HG02943 (cell line): ENCODE measurements at regions not wholly inside any gene's neighbourhood (a gene's known extent, or its start where the extent isn't known, plus 50 kb on each side); places are given as distances from the start of the nearest gene placed in this dataset.
"Not testable (repeated sequence)": the region's sequence is repeated elsewhere in the genome, so short reads cannot be mapped to it uniquely, and the experiment has no call there.

Experiments used
- ATAC-seq: cut with Tn5 transposase; IDR thresholded peaks from one replicate; pipeline ENCODE4 v1.9.1; 2021; ENCODE audit warnings: mild to moderate bottlenecking, low read depth, moderate library complexity; ENCODE audit not compliant: unreplicated experiment

DNA sequence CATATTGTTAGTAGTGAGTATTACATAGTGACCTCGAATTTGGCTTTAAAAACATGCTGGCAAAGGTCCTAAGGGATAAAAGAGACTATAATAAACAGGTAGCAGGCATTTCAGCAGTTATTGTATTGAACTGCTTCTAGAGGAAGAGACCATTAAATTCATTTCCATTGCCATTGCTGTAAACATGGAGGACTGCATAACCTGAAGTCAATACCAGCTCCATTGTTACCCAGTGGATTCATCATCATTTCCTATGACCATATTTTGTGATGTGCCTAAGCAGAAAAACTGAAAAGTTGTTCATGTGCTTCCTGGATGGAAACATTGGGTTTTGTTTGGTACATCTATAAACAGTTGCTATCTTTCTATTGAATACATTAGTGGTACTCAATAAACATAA lies 482.5 kb upstream of the UBE2E2 start:
- no peak for ATAC-seq

DNA sequence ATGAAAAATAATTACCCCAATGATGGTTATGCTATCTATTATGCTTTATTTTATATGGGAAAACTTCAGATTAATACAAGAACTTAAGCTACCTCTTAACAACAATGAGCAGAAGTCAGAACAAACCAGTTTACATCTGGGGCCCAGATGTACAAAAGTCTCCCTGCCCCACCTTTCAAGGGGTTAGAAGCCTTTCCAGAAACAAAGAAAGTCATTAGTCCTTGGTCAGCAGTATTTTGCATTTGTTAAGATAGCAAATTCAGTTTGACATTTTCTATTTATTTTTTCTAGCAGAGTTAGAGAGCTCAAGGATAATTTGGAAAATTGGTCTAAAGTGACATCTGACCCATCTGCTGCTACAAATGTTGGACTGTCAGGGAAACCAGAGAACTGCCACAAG lies 478.7 kb upstream of the UBE2E2 start:
- ATAC-seq: no peak

DNA sequence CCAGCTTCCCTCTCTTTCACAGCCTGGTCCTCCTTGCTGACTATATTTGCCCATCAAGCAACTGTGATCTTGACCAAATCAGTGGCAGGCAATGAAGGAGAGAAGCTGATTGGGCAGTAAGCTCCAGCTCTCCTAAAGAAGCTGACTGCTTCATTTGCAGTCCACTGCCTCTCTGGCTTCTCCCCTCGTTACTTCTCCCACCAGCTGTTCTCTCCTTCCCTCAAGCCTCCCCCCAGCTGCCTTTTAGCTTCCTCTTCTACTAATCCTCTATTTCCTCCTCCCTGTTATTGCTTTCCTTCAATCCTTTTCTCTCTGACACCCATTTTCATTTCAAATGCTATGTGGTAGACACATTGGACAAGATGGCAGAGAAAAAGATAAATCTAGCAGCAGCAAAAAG lies 474.7 kb upstream of the UBE2E2 start:
- no peak for ATAC-seq

DNA sequence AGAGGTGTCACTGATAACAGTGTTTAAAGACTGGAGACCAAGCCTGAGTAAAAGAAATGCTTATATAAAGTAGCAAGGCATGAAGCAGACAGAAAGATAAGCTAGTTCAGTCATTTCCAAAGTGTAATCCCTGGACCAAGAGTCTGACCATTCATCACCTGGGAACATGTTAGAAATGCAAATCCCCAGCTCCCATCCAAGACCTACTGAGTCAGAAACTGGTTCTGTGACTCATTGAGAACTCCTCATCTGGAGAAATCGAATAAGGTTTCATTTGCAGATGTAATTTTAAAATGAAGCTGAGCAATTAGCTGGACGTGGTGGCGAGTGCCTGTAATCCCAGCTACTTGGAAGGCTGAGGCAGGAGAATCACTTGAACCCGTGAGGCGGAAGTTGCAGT lies 473.9 kb upstream of the UBE2E2 start:
- ATAC-seq: no peak

DNA sequence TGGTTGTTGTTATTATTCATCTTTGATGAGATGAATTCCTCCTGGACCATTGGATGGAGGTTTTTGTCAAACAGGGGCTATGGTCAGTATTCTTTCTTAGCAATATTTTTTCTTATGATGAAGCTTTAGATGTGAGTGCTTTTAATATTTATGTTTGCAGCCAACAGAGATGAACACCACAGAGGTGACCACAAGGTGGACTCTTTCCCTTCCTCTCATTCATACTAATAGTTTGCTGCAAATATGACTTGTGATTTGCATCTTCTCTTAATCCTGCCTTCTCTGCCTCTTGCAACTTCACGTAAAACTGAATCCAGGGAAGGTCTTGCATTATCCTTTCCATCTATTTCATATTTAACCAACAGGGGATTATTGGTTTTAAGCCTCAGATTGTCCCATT lies 473.1 kb upstream of the UBE2E2 start:
- ATAC-seq: no peak

DNA sequence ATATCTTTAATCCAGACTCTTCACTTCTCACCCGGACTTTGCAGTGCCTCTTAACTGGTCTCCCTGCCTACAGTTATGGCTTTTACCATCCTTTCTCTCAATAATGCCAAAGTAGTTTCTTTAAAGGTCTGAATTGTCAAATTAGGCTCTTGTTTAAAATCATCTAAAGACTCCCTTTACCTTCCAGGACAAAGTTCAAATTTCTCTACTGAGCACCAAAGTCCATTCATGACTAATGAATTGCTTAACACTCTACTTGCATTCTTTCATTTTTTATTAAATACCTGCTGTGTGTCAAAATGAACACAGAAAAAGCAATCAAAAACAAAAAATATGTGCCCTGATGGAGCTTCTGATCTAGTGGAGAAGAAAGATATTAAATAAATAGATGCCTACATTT lies 472.4 kb upstream of the UBE2E2 start:
- ATAC-seq: no peak

DNA sequence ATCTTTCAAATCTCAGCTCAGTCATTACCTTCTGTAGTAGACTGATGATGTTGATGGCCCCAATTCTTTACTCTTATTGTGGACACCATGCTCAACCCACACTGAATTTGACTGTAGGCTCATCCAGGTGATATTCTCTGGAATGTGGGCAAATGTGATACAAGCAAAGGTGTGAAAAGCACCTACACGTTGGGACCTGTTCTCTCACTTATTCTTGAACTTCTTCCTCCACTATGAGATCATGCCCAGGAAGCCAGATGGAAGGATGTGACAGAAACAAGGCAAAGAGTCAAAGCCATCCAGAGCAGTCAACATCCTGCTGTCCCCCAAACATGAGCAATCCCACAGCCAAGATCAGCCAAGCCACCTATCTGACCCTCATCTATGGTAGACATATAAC lies 471.2 kb upstream of the UBE2E2 start:
- ATAC-seq: no peak

DNA sequence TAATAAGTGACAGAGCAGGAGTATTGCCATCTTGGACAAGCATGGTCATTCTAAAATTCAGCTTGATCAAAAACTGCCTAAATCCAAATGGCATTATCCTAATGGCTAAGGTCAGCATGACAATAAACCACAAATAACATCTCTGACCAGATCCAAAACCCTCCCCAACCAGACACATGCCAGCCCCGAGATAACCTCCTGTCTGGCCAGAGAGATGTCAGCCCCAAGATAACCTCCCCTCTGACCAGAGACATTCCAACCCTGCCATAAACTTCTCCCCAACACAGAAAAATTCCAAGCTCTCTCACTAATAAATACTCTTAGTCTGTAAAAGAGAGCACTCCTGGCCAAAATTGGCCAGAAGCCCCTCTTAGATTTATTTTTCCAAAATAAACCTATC lies 470.5 kb upstream of the UBE2E2 start:
- no peak for ATAC-seq

DNA sequence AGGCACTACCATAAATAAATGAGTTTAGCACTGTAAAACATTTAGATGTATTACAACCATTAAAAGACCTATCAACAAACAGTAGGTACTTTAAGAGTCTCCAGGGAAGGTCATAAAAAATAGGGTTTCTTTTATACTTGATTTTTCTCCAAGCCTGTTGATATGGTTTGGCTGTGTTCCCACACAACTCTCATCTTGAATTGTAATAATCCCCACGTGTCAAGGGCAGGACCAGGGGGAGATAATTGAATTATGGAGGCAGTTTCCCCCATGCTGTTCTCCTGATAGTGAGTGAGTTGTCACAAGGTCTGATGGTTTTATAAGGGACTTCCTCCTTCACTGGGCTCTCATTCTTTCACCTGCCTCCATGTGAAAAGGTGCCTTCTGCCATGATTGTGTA lies 468.9 kb upstream of the UBE2E2 start:
- no peak for ATAC-seq

DNA sequence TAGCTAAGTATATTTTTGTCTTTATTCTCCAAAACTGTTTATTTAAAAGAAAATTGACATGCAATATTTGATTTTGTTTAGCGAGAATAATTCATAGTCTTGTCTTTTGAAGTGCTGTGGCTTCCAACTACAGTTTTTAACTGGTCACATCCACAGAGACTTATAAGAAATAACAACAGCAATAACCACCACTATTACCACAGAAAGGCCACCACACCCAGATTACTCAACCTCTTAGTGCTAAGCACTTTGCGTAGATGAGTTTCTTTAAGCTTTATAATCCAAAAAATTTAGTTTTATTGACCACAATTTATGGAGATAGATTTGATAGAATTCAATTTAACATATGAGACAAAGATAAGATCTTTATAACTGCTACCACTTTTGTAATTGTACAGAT lies 468.4 kb upstream of the UBE2E2 start:
- ATAC-seq: no peak

DNA sequence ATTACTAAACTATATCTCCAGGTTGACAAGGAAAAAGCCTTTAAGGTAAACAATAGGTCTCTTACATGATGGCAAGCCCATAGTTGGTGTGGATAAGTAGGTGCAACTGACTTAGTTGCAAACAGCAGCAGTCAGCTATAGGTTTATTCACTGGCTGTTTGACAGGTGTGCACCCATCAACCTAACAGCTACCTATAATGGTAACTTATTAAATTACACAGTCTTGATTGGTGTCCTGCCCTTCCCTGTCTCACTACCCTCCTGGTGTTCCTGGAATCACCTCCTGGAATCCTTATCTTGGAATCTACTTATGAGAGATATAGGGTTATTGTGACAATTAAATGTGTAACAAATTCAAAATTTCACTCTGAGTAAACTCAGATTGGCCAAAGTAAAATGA lies 467.8 kb upstream of the UBE2E2 start:
- ATAC-seq: no peak

DNA sequence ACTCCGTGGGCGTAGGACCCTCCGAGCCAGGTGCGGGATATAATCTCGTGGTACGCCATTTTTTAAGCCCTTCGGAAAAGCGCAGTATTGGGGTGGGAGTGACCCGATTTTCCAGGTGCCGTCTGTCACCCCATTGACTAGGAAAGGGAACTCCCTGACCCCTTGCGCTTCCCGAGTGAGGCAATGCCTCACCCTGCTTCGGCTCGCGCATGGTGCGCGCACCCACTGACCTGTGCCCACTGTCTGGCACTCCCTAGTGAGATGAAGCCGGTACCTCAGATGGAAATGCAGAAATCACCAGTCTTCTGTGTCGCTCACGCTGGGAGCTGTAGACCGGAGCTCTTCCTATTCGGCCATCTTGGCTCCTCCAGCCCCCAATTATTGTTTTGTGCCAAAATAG lies 459.7 kb upstream of the UBE2E2 start:
- ATAC-seq: not testable (repeated sequence)

DNA sequence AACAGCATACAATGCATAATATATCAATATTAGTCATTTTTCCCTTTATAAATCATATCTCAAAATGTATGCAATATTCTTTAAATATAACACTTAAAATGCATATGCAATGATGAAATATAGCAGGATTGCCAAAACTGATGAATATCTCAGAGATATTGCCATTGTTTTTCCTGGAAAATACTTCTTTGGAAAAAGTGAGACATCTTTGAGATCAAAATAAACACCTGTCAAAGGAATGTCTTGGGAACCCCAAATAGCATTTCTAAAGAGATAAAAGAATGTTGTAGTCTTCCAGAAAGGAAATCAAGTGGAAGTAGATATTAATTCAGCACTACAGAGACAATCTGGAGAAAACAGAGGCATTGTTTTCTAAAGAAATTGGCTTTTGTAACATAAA lies 457.8 kb upstream of the UBE2E2 start:
- no peak for ATAC-seq

DNA sequence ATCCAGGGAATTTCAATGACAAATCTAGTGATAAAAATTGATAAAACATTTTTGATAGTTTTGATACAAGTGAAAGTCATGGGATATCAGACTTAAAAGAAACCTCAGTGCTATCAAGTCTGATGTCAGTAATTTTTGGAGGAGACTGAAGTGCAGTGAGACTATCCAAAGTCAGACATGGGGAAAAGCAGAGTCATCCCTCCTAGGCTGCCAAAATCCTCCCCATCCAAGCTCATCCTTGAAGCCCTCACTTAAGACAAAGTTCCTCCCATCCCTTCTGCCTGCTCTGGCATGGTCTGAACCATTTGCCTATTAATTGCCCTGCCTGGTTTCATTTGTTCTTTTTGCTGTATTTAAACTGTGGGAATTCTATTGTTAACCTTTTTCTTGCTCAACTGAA lies 456.9 kb upstream of the UBE2E2 start:
- no peak for ATAC-seq

DNA sequence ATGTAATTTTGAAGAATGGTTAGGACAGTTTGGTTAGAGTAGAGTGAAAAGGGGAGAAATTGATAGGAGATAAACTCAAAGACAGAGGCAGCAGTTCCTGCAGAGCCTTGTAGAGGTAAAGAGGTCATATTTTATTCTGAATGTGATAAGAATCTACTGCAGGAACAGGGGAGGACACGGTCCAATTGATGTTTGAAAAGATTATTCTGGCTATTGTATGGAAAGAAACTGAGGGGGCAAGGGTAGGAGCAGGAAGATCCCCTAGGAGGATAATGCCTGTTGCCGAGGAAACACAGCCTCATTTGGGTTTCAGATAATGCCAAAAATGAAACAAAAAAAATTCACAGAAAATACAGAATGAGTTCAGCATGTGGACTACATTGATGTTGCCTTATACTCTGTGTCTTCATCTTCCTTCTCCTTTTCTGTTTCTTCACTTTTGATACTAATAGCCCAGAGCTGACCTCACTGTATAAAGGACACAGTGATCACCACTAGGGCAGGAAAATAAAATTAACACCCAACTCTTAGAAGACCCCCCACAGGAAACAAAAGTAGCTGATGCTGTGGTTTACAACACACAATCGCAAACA lies 454.6 kb upstream of the UBE2E2 start:
- no peak for ATAC-seq

DNA sequence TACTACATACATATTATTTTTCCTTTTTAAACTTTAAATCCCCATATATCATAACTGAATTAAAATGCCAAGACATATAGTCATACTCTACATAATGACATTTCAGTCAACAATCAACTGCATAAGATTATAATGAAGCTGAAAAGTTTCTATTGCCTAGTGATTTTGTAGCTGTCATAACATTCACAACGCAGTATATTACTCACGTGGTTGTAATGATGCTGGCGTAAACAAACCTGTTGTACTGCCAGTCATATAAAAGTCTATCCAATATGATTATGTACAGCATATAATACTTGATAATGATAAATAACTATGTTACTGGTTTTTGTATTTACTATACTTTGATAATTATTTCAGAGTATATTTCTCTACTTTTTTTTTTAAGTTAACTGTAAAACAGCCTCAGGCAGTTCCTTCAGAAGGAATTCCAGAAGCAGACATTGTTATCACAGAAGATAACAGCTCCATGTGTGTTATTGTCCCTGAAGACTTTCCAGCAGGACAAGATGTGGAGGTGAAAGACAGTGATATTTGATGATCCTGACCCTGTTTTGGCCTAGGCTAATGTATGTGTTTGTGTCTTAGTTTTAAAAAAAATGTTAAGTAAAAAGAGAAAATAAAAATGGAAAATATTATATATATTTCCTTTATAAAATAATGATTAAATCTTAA lies 443.4 kb upstream of the UBE2E2 start:
- no peak for ATAC-seq

DNA sequence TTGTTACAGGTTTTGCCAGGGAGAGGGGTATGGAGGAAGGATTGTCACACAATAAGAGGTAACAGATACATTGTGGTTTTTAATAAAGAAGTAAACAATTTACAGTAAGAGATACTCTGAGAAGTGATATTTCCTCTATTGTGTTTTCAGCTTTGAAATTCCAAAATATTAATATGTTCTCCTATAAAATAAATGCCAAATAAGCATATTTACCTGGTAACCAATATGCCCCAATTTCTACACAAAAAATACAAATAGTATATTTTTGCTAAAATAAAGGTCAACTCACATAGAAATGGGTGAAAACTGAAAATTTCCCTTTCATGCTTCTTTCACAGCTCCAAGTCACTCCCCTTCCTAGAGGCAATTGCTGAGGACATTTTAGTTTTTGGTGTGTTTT lies 437.4 kb upstream of the UBE2E2 start:
- no peak for ATAC-seq

DNA sequence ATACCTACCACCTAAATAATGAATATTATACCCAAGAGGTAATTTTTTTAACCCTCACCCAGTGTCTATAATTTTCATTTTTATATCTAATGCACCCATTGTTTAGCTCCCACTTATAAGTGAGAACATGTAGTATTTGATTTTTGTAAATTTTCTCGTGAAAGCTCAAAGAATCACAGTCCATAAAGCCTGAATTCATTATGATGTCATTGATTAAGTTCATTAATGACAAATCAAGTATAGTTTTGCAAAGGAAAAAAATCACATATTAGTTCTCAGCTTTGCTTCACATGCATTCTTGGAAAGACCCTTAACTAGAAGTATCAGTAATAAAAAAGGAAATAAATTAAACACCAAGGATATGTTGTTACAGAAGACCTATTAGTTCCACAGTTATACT lies 425.3 kb upstream of the UBE2E2 start:
- ATAC-seq: no peak

DNA sequence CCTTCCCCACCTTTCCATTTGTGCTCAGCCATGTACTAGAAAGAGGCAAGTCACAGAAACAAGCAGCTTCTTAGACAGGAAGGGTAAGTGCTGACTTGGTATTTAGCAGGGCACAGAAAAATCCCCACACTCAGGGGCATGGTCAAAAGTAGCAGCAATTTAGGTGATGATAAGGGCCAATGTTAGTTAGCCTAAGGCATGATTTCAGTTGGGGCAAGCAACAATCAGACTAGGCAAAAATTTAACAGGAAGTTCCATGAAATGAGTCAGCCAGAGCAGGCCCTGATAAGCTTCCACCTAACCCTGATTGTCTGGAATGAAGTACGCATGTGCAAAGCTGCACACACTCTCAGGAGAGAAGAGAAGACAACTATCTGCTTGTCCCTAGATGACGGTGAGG lies 423.4 kb upstream of the UBE2E2 start:
- no peak for ATAC-seq

DNA sequence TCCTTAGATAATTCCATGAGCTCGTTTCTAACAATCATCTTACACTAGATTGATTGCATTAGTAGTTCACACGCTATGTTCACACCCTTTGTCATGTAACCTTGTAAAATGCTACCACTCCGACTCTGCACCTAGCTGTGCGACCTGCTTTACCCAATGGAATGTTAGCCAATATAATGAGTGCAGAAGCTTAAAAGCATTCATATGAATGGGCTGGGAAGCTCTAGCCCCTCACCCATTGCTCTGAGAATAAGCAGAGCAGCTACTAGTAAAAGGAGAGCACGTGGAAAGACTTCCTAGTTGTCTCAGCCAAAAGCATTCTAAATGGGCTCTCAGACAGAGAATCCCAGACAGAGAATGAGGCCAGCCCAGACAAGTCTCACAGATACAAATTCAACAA lies 410.6 kb upstream of the UBE2E2 start:
- ATAC-seq: no peak

DNA sequence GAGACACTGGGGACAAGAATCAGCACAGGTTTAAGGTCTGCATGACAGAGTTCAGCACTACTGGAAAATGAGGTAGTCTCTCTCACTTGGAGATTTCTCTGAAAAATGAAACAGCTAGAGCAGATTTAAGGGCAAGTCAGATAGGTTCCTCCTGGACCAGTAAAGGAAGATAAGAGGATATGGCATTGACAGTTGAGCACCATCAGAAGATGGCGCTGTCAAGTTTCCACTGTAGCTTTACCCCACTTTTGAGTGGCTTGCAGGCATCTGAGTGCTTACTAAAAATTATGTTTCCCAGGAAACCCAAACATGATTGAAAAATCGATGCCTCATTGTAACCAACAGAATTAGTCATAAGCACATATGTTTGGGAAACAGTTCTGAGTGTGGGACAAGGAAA lies 407.2 kb upstream of the UBE2E2 start:
- no peak for ATAC-seq

DNA sequence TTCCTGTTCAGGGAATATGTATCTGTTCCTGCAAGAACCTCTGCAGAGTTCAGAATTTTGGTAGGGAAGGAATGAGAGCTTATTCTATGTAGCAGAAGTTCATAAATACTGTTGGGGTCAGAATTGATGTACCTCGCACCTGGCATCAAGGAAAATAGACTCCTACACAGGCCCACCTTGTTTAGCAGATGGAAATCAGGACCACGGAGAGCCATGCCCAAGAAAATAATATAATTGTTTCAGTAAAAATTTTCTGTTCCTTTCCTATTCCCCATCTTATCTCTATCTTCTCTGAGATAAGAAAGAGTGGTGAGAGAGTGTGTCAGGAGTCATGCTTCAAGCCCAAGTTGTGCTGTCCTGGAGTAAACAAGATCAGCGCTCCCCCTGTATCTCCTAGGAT lies 404.7 kb upstream of the UBE2E2 start:
- no peak for ATAC-seq

DNA sequence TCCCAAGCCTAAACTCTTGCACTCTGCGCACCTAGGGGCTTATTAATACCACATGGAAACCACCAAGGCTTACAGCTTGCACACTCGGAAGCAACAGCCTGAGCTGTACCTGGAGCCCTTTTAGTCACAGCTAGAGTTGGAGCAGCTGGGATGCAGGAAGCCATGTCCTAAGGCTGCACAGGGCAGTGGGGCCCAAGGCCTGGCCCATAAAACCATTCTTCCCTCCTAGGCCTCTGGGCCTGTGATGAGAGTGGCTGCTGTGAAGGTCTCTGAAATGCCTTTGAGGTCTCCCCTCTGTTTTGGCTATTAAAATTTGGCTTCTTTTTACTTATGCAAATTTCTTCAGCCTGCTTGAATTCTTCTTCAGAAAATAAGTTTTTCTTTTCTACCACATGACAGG lies 383.9 kb upstream of the UBE2E2 start:
- no peak for ATAC-seq
